HEK293T (cell line): ENCODE measurements at regions not wholly inside any gene's neighbourhood (a gene's known extent, or its start where the extent isn't known, plus 50 kb on each side); places are given as distances from the start of the nearest gene placed in this dataset.
"Not testable (repeated sequence)": the region's sequence is repeated elsewhere in the genome, so short reads cannot be mapped to it uniquely, and the experiment has no call there.

ENCODE experiments used
- CTCF ChIA-PET: fragments of 350-600 bp; formaldehyde crosslinking; extraction: SDS; loops from one replicate; lab custom pipeline; 2021; ENCODE audit warnings: antibody characterized with exemption, inconsistent platforms; lab: Yijun Ruan, JAX
- POLR2A ChIA-PET: fragments of 350-600 bp; formaldehyde crosslinking; extraction: SDS; loops from one replicate; lab custom pipeline; 2020; ENCODE audit warnings: antibody characterized with exemption, inconsistent platforms; lab: Yijun Ruan, JAX
- DNase-seq: peaks from one replicate; pipeline ENCODE4 v3.0.0; 2012; ENCODE audit warnings: mixed read lengths; ENCODE audit errors: extremely low spot score
- ARNT ChIP-seq: fragments of 450-650 bp; IDR thresholded peaks from 2 replicates; pipeline ENCODE4 v1.6.1; 2017; ENCODE audit warnings: mild to moderate bottlenecking
- BHLHE40 ChIP-seq: fragments of 450-650 bp; IDR thresholded peaks from 2 replicates; pipeline ENCODE4 v1.6.1; 2016; ENCODE audit warnings: mild to moderate bottlenecking, moderate library complexity, borderline replicate concordance
- CTBP1 ChIP-seq: fragments of 450-650 bp; IDR thresholded peaks from 2 replicates; pipeline ENCODE4 v1.6.1; 2016; ENCODE audit warnings: borderline replicate concordance
- ELF4 ChIP-seq: fragments of 450-650 bp; IDR thresholded peaks from 2 replicates; pipeline ENCODE4 v1.6.1; 2017; ENCODE audit warnings: antibody characterized with exemption
- FOXA1 ChIP-seq: fragments of 450-650 bp; IDR thresholded peaks from 2 replicates; pipeline ENCODE4 v1.6.1; 2016; ENCODE audit warnings: mild to moderate bottlenecking
- FOXK2 ChIP-seq: fragments of 450-650 bp; IDR thresholded peaks from 2 replicates; pipeline ENCODE4 v1.6.1; 2016; ENCODE audit warnings: mild to moderate bottlenecking
- FOXM1 ChIP-seq: fragments of 450-650 bp; IDR thresholded peaks from 2 replicates; pipeline ENCODE4 v1.6.1; 2017; ENCODE audit warnings: mild to moderate bottlenecking, borderline replicate concordance
- HDGF ChIP-seq: fragments of 450-650 bp; IDR thresholded peaks from 2 replicates; pipeline ENCODE4 v1.6.1; 2017; ENCODE audit warnings: antibody characterized with exemption, borderline replicate concordance
- L3MBTL2 ChIP-seq: fragments of 450-650 bp; conservative IDR thresholded peaks from 2 replicates; pipeline ENCODE4 v1.6.1; 2016; ENCODE audit warnings: mild to moderate bottlenecking
- LEF1 ChIP-seq: fragments of 450-650 bp; IDR thresholded peaks from 2 replicates; pipeline ENCODE4 v1.6.1; 2017; ENCODE audit warnings: mild to moderate bottlenecking, borderline replicate concordance
- NFRKB ChIP-seq: fragments of 450-650 bp; IDR thresholded peaks from 2 replicates; pipeline ENCODE4 v1.6.1; 2016; ENCODE audit warnings: mild to moderate bottlenecking, moderate library complexity
- SP1 ChIP-seq: fragments of 450-650 bp; IDR thresholded peaks from 2 replicates; pipeline ENCODE4 v1.6.1; 2017
- SUZ12 ChIP-seq: fragments of 450-650 bp; IDR thresholded peaks from 2 replicates; pipeline ENCODE4 v1.6.1; 2016; ENCODE audit warnings: mild to moderate bottlenecking
- TARDBP ChIP-seq: fragments of 450-650 bp; IDR thresholded peaks from 2 replicates; pipeline ENCODE4 v1.6.1; 2016
- ZNF384 ChIP-seq: fragments of 450-650 bp; IDR thresholded peaks from 2 replicates; pipeline ENCODE4 v1.6.1; 2016
- TF ChIP-seq, protein P1 (sequence below): fragments of 450-650 bp; IDR thresholded peaks from 2 replicates; pipeline ENCODE4 v1.6.1; 2016

DNA sequence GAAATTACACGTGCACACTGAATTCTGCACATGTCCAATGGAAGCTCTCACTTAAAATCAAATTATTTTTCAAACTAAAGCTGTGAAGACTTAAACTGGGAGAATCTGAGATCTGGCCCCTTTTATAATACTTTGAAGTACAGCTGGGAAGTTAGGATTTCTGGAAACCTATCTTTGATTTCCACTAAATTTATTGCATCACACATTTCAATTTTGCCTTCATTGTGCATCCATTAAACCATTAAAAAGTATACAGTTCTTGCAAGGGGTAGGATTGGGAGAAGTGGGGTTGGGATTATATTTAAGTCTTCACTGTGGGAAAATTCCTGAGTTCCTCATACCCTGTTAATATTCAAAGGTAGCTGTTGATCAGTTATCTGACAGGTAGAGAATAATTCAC lies 1229.6 kb upstream of the ZEB2 start:
- CTCF ChIA-PET, result no interaction called here
- POLR2A ChIA-PET, result no interaction called here
- DNase-seq, result no peak
- no peak for TF ChIP-seq SP1
- no peak for TF ChIP-seq CTBP1
- no peak for TF ChIP-seq LEF1
- TF ChIP-seq, protein P1, sequence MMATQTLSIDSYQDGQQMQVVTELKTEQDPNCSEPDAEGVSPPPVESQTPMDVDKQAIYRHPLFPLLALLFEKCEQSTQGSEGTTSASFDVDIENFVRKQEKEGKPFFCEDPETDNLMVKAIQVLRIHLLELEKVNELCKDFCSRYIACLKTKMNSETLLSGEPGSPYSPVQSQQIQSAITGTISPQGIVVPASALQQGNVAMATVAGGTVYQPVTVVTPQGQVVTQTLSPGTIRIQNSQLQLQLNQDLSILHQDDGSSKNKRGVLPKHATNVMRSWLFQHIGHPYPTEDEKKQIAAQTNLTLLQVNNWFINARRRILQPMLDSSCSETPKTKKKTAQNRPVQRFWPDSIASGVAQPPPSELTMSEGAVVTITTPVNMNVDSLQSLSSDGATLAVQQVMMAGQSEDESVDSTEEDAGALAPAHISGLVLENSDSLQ, result no peak

GRCh38 chr2:145748927-145749326 lies 1229.0 kb upstream of the ZEB2 start:
- ChIA-PET CTCF (no interaction called here), POLR2A (no interaction called here)
- TF ChIP-seq L3MBTL2 (no peak), ELF4 (no peak), LEF1 (no peak)
- TF ChIP-seq, protein P1, result no peak
- no peak for DNase-seq

GRCh38 chr2:145747715-145748114 lies 1227.8 kb upstream of the ZEB2 start:
- no peak for DNase-seq
- ChIA-PET POLR2A (no interaction called here), CTCF (no interaction called here)
- TF ChIP-seq LEF1, result no peak
- TF ChIP-seq ELF4, result no peak
- TF ChIP-seq TARDBP, result no peak
- no peak for TF ChIP-seq SP1
- no peak for TF ChIP-seq ARNT
- TF ChIP-seq ZNF384, result no peak
- no peak for TF ChIP-seq NFRKB
- TF ChIP-seq SUZ12, result no peak
- no peak for TF ChIP-seq FOXA1
- TF ChIP-seq BHLHE40, result no peak
- no peak for TF ChIP-seq HDGF
- no peak for TF ChIP-seq CTBP1
- TF ChIP-seq L3MBTL2, result no peak
- TF ChIP-seq FOXM1, result no peak
- TF ChIP-seq FOXK2, result no peak
- TF ChIP-seq, protein P1, result no peak

- DNase-seq, POLR2A ChIA-PET, CTCF ChIA-PET: not testable (repeated sequence)
These were observed 1225.4 kb upstream of the ZEB2 start for GRCh38 chr2:145745387-145745721.

GRCh38 chr2:145744541-145745386 lies 1224.8 kb upstream of the ZEB2 start:
- ChIA-PET CTCF (no interaction called here), POLR2A (no interaction called here)
- no peak for DNase-seq
- TF ChIP-seq L3MBTL2 (no peak), SUZ12 (no peak), SP1 (no peak), CTBP1 (no peak), ARNT (no peak), BHLHE40 (no peak), ZNF384 (no peak), TARDBP (no peak), HDGF (no peak), LEF1 (no peak), FOXK2 (no peak), NFRKB (no peak), FOXM1 (no peak)
- TF ChIP-seq, protein P1, result no peak

DNA sequence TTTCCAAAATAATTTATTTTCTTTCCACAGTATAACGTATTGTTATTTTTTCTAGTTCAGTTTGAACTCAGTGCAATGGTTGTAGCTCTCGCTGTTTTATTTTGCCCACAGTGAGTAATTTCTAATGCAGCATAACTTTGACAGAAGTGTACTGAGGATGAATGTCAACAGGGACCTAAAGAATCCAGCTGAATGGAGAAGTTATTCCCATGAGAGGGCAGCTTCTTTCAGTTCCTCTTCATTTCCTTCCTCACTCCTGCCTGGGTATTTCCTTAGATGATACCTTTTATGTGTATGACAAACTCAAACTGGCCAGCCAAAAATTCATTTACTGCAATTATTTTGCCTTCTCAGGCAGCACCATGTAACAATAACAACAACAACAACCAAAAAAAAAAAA lies 1223.1 kb upstream of the ZEB2 start:
- TF ChIP-seq ZNF384 (no peak), LEF1 (no peak), ARNT (no peak), FOXM1 (no peak), SP1 (no peak), NFRKB (no peak), ELF4 (no peak), FOXA1 (no peak), CTBP1 (no peak), FOXK2 (no peak)
- POLR2A ChIA-PET, result no interaction called here
- DNase-seq, result no peak
- CTCF ChIA-PET, result no interaction called here
